NCI-H510A (cell line): ENCODE measurements at regions not wholly inside any gene's neighbourhood (a gene's known extent, or its start where the extent isn't known, plus 50 kb on each side); places are given as distances from the start of the nearest gene placed in this dataset.
"Not testable (repeated sequence)": the region's sequence is repeated elsewhere in the genome, so short reads cannot be mapped to it uniquely, and the experiment has no call there.

Experiments
- DNase-seq: peaks from one replicate; lab custom pipeline; 2025; lab: John Stamatoyannopoulos, UW

DNA sequence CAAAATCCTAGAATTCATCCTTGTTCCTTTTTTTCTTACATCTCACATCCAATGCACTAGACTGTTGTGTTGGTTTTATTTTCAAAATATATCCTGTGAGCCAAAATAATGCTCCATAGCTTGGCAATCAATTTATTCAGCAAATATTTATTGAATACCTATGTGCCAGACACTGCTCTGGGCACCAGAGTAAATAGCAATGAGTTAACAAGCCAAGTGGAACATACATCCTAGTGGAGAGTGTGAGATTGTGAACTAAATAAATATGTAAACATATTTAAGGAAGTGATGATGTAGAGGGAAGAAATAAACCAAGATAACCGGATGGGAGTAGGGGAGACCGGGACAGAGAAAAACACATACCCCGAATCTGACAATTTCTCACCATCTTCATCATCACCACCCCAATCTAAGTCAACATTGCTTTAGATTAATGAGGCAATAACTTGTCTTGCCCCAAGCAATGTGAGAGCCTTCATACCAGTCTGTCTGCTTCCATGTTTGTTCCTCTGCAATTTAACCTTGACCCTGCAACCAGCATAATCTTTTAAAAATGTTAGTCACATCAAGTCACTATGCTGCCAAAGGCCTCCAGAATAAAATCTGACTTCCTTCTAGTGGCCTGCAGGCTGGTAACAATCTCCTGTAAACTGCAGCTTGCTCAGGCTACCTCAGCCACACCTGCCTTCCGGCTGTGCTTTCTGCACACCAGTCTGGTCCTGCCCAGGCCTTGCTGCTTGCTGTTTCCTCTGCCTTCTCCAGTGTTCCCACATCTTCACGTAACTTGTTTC is 199.2 kb downstream of the DLEU7 start:
- no peak for DNase-seq

DNA sequence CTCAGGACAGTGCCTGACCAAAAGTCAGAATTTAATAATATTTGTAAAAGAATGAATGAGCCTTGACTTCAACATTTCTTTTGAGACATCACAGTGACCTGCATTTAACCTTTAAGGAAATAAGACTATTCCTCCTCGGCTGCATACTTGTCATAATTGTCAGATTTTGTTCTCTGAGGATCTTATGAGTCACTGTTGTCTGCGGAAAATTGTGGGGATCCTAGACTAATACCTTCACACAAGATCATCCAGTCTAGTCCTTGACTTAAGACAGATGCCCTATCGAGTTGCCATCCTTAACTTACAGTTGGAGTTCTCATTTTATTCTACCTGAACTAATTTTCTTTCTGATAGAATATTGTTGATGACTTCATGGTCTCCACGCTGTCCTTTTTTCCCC is 198.4 kb downstream of the DLEU7 start:
- DNase-seq: no peak

- no peak for DNase-seq
Measured at GRCh38 chr13:50646070-50646469, 197.4 kb downstream of the DLEU7 start.

GRCh38 chr13:50649211-50649610 is 194.3 kb downstream of the DLEU7 start:
- no peak for DNase-seq

DNA sequence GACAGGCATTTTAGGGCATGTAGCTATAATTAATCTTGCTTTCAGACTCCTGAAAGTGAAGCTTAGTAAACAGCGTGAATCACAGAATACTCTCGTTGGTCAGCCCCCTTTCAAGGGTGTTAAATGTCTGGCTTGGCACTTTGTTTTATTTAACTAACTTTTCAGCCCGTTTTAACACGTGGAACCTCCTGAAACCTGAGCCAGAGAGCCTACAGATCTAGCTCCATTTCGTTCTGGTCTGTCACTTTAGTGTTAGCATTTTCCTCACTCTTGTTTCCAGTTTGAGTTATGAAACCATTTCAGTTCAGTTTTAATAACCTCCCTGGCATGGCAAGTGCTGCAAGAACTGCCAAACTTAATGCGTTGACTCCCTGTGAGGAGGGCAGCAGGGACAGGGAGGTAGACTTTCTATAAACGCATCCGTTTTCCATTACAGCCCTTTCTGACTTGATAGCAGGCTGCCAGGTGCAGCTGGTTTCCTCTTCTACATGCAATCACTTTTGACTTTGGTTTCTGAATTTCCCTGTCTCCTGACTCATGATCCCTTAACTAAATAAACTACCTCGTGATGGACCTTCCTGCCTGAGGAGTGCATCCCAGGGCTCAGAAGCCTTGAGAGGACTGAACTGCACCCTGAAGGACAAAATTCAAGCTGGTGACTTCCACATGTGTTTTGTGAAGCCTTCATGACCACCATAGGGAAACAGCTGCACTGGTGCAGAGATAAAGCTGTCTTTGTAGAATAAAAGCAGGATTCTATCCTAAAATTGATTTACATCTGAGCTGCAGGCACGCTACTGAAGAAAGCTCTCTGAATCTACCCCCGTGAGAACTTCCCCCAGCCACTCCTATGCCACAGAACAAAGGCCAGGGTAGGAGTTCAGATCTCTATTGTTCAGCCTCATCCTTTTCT is 192.6 kb downstream of the DLEU7 start:
- DNase-seq: no peak

DNA sequence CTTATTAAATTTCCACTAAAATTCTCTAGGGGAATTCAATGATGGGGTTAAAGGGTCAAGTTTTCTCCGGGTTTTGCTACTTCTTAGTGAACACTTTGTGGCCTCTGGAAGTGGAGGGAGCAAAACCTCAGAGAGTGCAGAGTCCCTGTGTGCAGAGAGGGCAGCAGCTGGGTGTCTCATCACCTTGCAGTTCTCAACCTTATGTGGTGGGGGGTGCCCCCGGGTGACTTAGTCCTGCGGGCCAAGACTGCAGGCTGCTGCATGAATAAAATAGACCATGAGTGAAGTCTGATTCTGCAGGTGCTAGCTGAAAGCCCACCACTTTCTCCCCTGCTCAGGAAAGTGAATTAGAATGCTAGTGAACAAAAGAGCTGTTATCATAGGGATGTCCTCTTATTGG is 191.6 kb downstream of the DLEU7 start:
- DNase-seq: no peak

- DNase-seq: no peak
Measured at GRCh38 chr13:50654331-50654730, 189.2 kb downstream of the DLEU7 start.

DNA sequence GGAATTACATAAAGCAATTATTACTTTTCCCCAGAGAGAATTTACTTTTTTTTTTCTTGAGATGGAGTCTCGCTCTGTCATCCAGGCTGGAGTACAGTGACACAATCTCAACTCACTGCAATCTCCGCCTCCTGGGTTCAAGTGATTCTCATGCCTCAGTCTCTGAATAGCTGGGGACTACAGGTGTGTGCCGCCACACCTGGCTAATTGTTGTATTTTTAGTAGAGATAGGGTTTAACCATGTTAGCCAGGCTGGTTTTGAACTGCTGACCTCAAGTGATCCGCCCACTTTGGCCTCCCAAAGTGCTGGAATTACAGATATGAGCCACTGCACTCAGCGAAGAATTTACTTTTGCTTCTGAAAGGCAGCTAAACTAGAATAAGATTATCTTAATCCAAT is 181.6 kb downstream of the DLEU7 start:
- DNase-seq: not testable (repeated sequence)

DNA sequence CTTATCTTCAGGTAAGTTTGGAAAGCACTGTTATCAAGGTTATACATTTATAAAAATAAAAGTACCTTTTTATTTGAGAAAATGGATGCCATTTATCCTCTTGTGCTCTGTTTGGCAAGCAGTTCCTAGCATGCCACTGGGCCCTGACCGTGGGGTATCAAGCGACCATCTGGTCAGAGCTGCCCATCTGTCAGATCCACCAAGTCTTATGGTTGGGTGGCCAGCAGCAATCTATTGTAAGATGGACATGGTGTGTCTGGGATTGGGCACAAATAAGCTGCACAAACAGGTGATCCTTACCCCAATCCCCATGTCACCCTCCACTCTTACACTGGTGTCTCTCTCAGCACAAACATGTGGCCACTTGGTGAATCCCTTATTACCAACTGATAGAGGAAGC is 178.5 kb downstream of the DLEU7 start:
- no peak for DNase-seq

- DNase-seq: no peak
Measured at GRCh38 chr13:50668049-50668448, 175.4 kb downstream of the DLEU7 start.

DNA sequence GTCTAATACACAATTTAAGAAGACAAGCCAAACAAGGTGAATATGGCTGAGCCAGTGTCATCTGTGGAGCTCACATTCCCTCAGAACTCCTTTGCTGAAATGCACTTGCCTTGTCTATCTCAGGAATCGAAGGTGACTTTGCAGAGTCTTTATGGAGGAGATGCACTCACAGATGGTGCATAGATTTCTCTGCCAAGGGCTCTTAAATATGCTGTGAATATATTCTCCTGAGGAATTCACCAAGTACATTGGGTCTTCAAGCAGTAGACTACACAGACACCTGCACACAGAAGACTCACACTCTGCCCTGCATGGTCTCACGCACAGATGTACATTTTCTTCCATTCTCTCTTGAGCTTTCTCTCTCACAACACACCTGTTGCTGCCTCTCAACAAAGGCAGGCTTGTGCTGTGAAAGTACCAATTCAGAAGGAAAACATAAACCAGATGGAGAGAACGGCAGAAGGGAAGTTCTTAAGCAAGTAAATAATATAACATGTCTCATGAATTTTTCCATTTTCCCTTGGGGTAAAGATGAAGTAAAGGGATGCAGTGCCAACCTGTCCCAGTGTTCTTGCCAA is 174.7 kb downstream of the DLEU7 start:
- DNase-seq: no peak

DNA sequence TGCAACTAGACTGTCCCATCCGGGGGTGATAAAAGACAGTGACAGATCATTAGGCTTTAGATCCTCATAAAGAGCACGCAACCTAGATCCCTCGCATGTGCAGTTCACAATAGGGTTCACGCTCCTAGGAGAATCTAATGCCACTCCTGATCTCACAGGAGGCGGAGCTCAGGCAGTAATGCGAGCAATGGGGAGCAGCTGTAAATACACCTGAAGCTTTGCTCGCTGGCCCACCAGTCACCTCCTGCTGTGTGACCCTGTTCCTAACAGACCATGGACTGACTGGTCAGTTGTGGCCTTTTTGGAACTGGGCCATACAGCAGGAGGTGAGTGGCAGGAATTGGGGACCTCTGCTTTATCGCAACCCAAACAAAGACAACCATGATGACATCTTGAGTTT is 173.2 kb downstream of the DLEU7 start:
- no peak for DNase-seq

DNA sequence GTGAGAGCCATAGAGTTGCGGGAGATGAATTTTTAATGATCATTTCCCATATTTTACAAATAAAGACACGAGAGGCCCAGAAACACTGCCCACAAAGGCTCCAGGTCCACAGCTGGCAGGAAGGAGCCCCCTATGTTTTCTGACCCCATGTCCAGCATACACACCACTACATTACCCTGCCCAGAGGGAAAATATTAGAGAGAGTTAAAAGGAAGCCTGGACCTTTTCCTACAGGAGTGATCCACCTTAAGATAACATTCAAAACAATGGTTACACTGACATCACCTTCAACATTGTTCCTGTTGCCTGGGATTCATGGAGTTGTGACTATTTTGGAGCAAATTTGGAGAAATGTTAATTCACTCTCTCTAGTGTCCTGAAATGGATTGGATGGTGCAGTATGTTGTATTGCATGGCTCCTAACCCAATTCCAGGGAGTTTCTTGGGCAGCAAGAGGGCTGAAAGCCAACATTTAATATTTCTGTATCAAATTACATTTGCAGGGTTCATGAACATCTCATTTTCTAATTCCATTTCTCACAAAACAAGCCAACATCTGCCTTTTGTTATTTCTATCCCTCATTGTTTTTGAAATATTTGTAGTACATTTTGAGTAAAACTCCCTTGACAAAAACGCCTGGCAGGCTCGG is 172.5 kb downstream of the DLEU7 start:
- DNase-seq: no peak

GRCh38 chr13:50671497-50671850 is 172.0 kb downstream of the DLEU7 start:
- DNase-seq: no peak

DNA sequence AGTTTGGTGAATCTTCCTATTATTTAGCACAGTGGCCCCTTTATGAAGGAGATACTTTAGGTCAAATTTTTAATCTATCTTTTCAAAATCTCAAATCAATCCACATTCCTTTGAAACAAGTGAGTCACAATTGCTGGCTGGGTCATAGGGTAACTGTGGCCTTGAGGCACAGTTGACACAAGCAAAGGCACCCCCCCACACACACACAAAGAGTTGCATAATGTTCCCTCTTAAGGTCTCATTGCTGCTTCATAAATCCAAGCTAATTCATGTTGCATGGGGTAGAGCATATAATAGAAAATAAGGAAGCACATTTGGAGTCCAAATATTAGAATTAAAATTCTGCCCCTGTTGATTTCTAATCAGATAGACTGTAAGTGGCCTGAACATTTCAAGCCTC is 171.5 kb downstream of the DLEU7 start:
- DNase-seq: no peak

- no peak for DNase-seq
Measured at GRCh38 chr13:50675651-50676050, 167.8 kb downstream of the DLEU7 start.

DNA sequence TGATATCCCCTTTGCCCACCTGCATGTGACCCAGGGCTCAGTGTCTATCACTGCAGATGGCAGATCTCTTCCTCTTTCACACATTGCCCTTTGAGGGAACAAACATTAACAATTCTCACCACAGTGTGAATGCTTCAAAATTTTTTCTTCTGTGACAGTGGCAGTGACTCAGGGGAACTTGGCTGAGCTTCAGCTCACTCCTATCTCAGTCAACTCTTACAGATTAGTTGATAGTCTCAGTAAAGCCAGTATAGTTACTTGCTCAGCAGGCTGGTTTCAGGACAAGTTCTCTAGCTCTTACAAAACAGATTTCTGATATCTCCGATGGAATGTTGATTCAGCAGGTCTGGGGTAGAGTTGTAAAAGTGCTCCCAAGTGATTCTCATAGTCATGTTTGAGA is 166.9 kb downstream of the DLEU7 start:
- DNase-seq: no peak

DNA sequence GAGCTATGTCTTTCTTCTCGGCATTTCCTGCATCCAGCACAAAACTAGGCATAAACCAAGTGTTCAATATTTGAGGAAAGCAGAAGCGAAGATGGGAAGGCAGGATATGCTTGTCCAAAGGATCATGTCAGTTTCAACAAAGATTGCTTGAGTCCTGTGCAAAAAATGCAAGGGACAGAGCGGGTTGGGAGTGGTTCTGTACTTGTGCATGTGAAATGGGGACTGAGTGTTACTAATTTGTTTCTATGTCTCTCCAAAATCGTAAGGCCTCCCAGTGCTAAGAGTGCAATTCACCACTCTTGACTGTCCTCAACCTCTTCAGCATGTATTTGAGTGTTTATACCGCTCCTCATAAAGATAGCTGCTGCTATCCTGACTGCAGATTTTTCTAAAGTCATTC is 166.2 kb downstream of the DLEU7 start:
- no peak for DNase-seq

GRCh38 chr13:50677687-50678463 is 165.6 kb downstream of the DLEU7 start:
- no peak for DNase-seq

DNA sequence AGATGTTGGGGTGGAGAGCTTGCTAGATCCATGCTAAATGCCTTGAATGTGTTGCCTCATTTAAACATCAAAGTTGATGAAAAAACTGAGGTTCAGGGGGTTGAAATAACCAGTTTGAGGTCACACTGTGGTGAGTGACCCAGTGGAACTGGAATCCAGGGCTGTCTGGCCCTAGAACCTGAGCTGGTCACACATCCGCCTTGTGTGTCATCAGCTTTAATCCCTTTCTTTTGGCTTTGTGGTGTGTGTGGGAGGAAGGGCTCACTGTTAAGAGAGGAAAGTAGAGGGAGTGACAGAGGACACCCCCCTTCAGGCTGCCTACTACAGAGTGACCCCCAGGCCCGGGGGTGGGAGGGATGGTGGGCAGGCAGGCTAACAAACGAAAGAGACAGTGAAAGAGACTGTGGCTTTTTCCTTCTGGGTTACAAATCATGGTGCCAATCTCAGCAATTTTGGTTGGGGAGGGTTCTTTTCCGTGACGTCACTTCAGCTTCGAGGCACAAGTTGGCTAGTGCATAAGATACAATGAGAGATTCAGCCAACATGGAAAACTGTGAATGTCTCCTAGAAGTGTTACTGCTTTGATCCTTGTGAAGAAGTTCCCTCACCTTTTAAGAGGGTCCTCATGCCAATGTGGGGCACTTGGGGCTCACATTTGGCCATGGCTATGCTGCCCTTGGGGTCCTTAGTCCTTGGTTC is 164.9 kb downstream of the DLEU7 start:
- DNase-seq: no peak

DNA sequence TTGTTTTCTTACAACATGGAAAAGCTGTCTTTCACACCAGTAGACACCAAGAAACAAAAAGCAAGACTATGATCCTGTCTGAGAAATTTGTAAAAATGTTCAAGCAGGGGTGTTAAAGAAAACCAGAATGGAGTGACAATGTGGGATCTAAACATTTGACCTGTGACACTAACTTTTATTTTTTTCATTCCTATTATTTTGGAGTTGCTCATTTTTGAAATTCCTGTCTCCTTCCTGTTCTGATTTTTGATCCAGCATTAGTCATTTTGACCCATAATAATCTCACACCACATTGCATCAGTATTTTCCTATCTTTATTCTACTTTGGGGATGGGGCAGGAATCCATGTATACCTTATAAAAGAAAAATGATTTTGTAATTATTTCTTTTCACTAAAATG is 164.2 kb downstream of the DLEU7 start:
- no peak for DNase-seq
